MCF 10A (cell line): ENCODE measurements at regions not wholly inside any gene's neighbourhood (a gene's known extent, or its start where the extent isn't known, plus 50 kb on each side); places are given as distances from the start of the nearest gene placed in this dataset.

Experiments used
- BruUV-seq: library from RNA; stranded (reverse); fragments of 400-500 nt; replicated peaks from 2 replicates; lab custom pipeline; 2021; lab: Mats Ljungman, UMichigan
- CTCF ChIA-PET: fragments of 300-600 bp; sonication (Branson Sonifier 250); formaldehyde crosslinking; extraction: SDS; loops from one replicate; lab custom pipeline; 2021; ENCODE audit warnings: antibody characterized with exemption, inconsistent platforms; lab: Yijun Ruan, JAX
- POLR2A ChIA-PET: fragments of 300-600, 350-650 bp; sonication (Branson Sonifier 250); formaldehyde crosslinking; extraction: SDS; loops from one replicate; lab custom pipeline; 2020; ENCODE audit warnings: antibody characterized with exemption, inconsistent platforms; lab: Yijun Ruan, JAX
- DNase-seq: peaks from one replicate; pipeline ENCODE4 v3.0.0-alpha.2; 2018; ENCODE audit not compliant: unreplicated experiment
- H3K27ac Mint-ChIP-seq: one replicate; pipeline ENCODE4 v1.8.0; 2022; ENCODE audit warnings: mild to moderate bottlenecking, low read depth, mixed read lengths; ENCODE audit not compliant: unreplicated experiment
- H3K27me3 Mint-ChIP-seq: one replicate; pipeline ENCODE4 v1.8.0; 2022; ENCODE audit warnings: mixed read lengths; ENCODE audit not compliant: insufficient read depth, unreplicated experiment
- H3K36me3 Mint-ChIP-seq: one replicate; pipeline ENCODE4 v1.8.0; 2022; ENCODE audit warnings: mild to moderate bottlenecking, moderate library complexity, mixed read lengths; ENCODE audit not compliant: insufficient read depth, unreplicated experiment
- H3K4me1 Mint-ChIP-seq: one replicate; pipeline ENCODE4 v1.8.0; 2022; ENCODE audit warnings: mixed read lengths; ENCODE audit not compliant: insufficient read depth, unreplicated experiment
- H3K4me3 Mint-ChIP-seq: one replicate; pipeline ENCODE4 v1.8.0; 2022; ENCODE audit warnings: mild to moderate bottlenecking, moderate library complexity, mixed read lengths; ENCODE audit not compliant: unreplicated experiment
- H3K9me3 Mint-ChIP-seq: one replicate; pipeline ENCODE4 v1.8.0; 2022; ENCODE audit warnings: mixed read lengths; ENCODE audit not compliant: unreplicated experiment
- intact Hi-C: fragments of 100-400 bp; cut with micrococcal nuclease; formaldehyde crosslinking; loops from 2 replicates; pipeline ENCODE4 v1.14.1; 2022
- TF ChIP-seq, protein P1 (sequence below): fragments of 200-600 bp; IDR thresholded peaks from one replicate; pipeline ENCODE4 v1.8.0; 2022; ENCODE audit warnings: antibody characterized with exemption, mild to moderate bottlenecking; ENCODE audit not compliant: unreplicated experiment

DNA sequence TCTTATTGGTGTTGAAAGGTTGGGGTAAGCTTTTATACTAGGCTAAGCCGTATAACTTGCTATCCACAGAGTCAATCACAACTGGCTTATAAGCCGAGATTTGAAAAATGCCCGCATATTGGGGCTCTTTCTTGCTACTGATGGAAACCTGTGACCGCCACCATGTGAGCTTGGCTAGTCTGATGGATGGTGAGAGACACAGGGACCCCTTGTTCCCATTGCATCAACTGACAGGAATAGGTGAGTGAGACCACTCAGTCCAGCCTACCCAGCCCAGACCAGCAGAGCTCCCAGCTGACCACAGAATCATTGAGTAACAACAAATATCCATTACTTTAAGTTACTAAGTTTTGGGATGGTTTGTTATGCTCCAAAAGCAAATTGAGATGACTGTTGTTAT lies 676.4 kb upstream of the HS6ST1 start:
- H3K27me3 Mint-ChIP-seq = no peaks in the 10 kb centered on the region
- POLR2A ChIA-PET = no interaction called here
- TF ChIP-seq, protein P1, sequence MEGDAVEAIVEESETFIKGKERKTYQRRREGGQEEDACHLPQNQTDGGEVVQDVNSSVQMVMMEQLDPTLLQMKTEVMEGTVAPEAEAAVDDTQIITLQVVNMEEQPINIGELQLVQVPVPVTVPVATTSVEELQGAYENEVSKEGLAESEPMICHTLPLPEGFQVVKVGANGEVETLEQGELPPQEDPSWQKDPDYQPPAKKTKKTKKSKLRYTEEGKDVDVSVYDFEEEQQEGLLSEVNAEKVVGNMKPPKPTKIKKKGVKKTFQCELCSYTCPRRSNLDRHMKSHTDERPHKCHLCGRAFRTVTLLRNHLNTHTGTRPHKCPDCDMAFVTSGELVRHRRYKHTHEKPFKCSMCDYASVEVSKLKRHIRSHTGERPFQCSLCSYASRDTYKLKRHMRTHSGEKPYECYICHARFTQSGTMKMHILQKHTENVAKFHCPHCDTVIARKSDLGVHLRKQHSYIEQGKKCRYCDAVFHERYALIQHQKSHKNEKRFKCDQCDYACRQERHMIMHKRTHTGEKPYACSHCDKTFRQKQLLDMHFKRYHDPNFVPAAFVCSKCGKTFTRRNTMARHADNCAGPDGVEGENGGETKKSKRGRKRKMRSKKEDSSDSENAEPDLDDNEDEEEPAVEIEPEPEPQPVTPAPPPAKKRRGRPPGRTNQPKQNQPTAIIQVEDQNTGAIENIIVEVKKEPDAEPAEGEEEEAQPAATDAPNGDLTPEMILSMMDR = no peak
- H3K4me3 Mint-ChIP-seq = no peak overlapping the region
- peaks cover 5% of the 10 kb centered on the region for H3K36me3 Mint-ChIP-seq
- no peaks in the 10 kb centered on the region for H3K9me3 Mint-ChIP-seq
- CTCF ChIA-PET = interaction anchor here (0.6 kb wide), 1 partner anchor 25 kb away, joined by 3 read pairs; no protein-coding TSS in a partner anchor
- DNase-seq = no peak
- no TSS peak for BruUV-seq
- H3K27ac Mint-ChIP-seq = no peak overlapping the region
- intact Hi-C loops = no loop called here
- no peaks in the 10 kb centered on the region for H3K4me1 Mint-ChIP-seq

DNA sequence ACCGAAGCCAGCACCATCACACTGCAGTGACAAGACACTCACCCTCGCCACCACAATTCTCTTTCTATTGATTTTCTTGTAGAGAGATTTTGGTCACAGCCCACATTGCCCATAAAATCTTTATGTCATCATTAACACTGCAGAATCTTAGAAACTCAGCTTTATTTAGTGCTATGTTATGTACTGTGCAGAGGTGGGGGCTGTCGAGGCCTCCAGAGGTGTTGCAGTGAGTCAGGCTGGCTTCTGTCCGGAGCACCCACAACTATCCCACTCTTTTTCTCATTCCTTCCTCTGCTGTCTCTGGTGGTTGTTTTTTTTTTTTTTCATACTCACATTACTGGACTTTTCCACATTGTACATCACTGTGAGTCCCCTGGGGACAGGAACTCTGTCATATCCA lies 677.4 kb upstream of the HS6ST1 start:
- POLR2A ChIA-PET = interaction anchor here (0.5 kb wide), 1 partner anchor 87 kb away, joined by 3 read pairs; no protein-coding TSS in a partner anchor
- H3K27ac Mint-ChIP-seq = no peak overlapping the region
- no peaks in the 10 kb centered on the region for H3K27me3 Mint-ChIP-seq
- intact Hi-C loops = no loop called here
- CTCF ChIA-PET = interaction anchor here (1.5 kb wide), 1 partner anchor 9 kb away, joined by 3 read pairs; no protein-coding TSS in a partner anchor
- H3K4me3 Mint-ChIP-seq = no peak overlapping the region
- DNase-seq = no peak
- no peaks in the 10 kb centered on the region for H3K4me1 Mint-ChIP-seq
- no TSS peak for BruUV-seq
- H3K36me3 Mint-ChIP-seq = peaks cover 5% of the 10 kb centered on the region
- H3K9me3 Mint-ChIP-seq = no peaks in the 10 kb centered on the region
- TF ChIP-seq, protein P1 = no peak

DNA sequence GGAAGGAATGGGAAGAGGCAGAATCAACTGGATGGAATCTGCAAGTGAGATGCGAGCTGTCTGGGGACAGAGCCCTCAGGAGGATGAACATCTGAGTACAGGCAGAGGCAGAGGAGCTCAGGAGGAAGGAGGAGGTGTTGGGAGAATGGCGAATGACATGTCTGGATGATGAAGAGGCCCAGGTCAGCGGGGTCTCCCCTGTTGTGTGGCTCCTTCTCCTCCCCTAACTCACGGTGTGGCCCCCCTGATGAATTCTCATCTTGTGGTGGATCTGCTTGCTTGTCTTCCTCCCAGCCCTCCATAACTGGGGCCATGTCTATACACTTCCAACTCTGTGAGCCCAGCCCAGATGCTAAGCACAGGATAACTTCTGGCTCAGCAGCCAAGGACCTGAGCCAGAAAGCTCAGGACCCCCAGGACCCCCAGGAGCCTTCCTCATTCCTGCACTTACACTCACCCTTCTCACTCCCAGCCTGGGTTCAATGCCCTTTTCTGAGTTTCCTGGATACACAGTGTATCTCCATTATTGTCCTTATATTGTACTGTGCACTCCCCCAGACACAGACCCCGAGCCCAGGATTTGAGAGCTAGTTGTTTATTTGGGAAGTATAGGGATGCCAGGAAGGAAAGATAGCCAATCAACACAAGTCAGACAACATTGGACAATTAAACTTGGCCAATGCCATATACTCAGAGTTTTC lies 678.6 kb upstream of the HS6ST1 start:
- TF ChIP-seq, protein P1 = no peak
- intact Hi-C loops = no loop called here
- Mint-ChIP-seq H3K4me3 (no peak overlapping the region), H3K4me1 (no peaks in the 10 kb centered on the region), H3K27me3 (no peaks in the 10 kb centered on the region), H3K9me3 (no peaks in the 10 kb centered on the region), H3K36me3 (no peaks in the 10 kb centered on the region), H3K27ac (no peak overlapping the region)
- ChIA-PET POLR2A (no interaction called here), CTCF (interaction anchor here (0.6 kb wide), 1 partner anchor 295 kb away, joined by 3 read pairs; no protein-coding TSS in a partner anchor)
- BruUV-seq = no TSS peak
- DNase-seq = no peak

DNA sequence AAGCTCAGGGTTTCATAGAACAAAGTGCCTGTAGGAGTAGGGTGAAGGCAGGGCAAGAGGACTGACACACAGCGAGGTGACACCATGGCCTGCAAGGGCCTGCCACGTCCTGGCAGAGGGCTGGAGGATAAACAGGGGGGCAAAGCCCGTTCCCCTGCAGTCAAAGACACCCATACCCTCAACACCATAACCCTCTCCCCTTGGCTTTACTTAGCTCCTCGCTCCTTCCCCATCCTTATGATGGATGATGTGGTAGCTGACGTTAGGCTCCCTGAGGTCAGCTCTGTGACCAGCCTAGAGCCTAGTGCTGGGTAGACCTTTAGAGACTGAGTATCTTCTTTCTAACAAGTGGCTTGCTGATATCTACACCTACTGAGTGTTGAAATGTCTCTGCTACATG lies 683.3 kb upstream of the HS6ST1 start:
- no peaks in the 10 kb centered on the region for H3K4me1 Mint-ChIP-seq
- intact Hi-C loops = no loop called here
- no peak for DNase-seq
- no TSS peak for BruUV-seq
- no peak overlapping the region for H3K4me3 Mint-ChIP-seq
- no peaks in the 10 kb centered on the region for H3K36me3 Mint-ChIP-seq
- H3K9me3 Mint-ChIP-seq = no peaks in the 10 kb centered on the region
- ChIA-PET POLR2A (no interaction called here), CTCF (interaction anchor here (1.0 kb wide), 1 partner anchor 697 kb away, joined by 3 read pairs; no protein-coding TSS in a partner anchor)
- H3K27me3 Mint-ChIP-seq = no peaks in the 10 kb centered on the region
- H3K27ac Mint-ChIP-seq = no peak overlapping the region
- TF ChIP-seq, protein P1 = no peak
